Suppressor macrophage treated with lipopolysaccharide for 4 hours (primary cell): ENCODE measurements at regions not wholly inside any gene's neighbourhood (a gene's known extent, or its start where the extent isn't known, plus 50 kb on each side); places are given as distances from the start of the nearest gene placed in this dataset.

Experiments used
- DNase-seq: peaks from one replicate; pipeline ENCODE4 v3.0.0-alpha.2; 2020

GRCh38 chr20:57038608-57039440 is 227.6 kb downstream of the BMP7 start:
- DNase-seq, result no peak

- no peak for DNase-seq
Measured at GRCh38 chr20:57040466-57040865, 226.0 kb downstream of the BMP7 start.

- no peak for DNase-seq
Measured at GRCh38 chr20:57040924-57041323, 225.5 kb downstream of the BMP7 start.

- DNase-seq, result no peak
Measured at GRCh38 chr20:57043091-57043490, 223.3 kb downstream of the BMP7 start.

GRCh38 chr20:57043669-57044268 is 222.7 kb downstream of the BMP7 start:
- DNase-seq, result no peak

GRCh38 chr20:57047281-57048026 is 219.0 kb downstream of the BMP7 start:
- DNase-seq, result no peak

- DNase-seq, result peak; percentile 38
Measured at GRCh38 chr20:57048027-57048869, 218.2 kb downstream of the BMP7 start.

- no peak for DNase-seq
Measured at GRCh38 chr20:57049296-57049695, 217.1 kb downstream of the BMP7 start.

- DNase-seq, result no peak
Measured at GRCh38 chr20:57051096-57051495, 215.3 kb downstream of the BMP7 start.

GRCh38 chr20:57053067-57053466 is 213.4 kb downstream of the BMP7 start:
- no peak for DNase-seq

GRCh38 chr20:57053793-57054552 is 212.5 kb downstream of the BMP7 start:
- no peak for DNase-seq

GRCh38 chr20:57055345-57055744 is 211.1 kb downstream of the BMP7 start:
- no peak for DNase-seq

- no peak for DNase-seq
Measured at GRCh38 chr20:57056651-57057050, 209.8 kb downstream of the BMP7 start.

GRCh38 chr20:57059055-57059596 is 207.3 kb downstream of the BMP7 start:
- no peak for DNase-seq

GRCh38 chr20:57060407-57061050 is 205.9 kb downstream of the BMP7 start:
- no peak for DNase-seq

GRCh38 chr20:57061051-57061900 is 205.2 kb downstream of the BMP7 start:
- no peak for DNase-seq

GRCh38 chr20:57062241-57062640 is 204.2 kb downstream of the BMP7 start:
- DNase-seq, result no peak

GRCh38 chr20:57062696-57063270 is 203.7 kb downstream of the BMP7 start:
- DNase-seq, result no peak

GRCh38 chr20:57064836-57065235 is 201.6 kb downstream of the BMP7 start:
- DNase-seq, result no peak

- no peak for DNase-seq
Measured at GRCh38 chr20:57065646-57066045, 200.8 kb downstream of the BMP7 start.
